ENCODE measurements at regions not wholly inside any gene's neighbourhood (a gene's known extent, or its start where the extent isn't known, plus 50 kb on each side); places are given as distances from the start of the nearest gene placed in this dataset.

- TF ChIP-seq POLR3A (IDR thresholded peaks at IDR 0.05; ENCODE audit: borderline replicate concordance, extremely low read depth, insufficient read depth, insufficient read length): no peak
- no peak for TF ChIP-seq STAT5A (IDR thresholded peaks at IDR 0.05; ENCODE audit: borderline replicate concordance, low read length)
- TF ChIP-seq FOXJ3 (CRISPR knock-in tag; IDR thresholded peaks at IDR 0.05): no peak
- no peak for TF ChIP-seq SRSF3 (IDR thresholded peaks at IDR 0.05; ENCODE audit: insufficient read depth, low read length)
Measured at GRCh38 chr11:101743828-101744227, 160.0 kb upstream of the TRPC6 start (continued).

- Histone ChIP-seq H3K9ac (ENCODE audit: insufficient read depth in 1 of 2, low read depth in 2 of 2, low read length in 2 of 2) (no peak overlapping the region), H4K20me1 (replicated peaks; ENCODE audit: control insufficient read depth, insufficient read depth, low read length) (no peaks in the 10 kb centered on the region), H3K36me3 (ENCODE audit: control insufficient read depth, insufficient read depth, low read length) (no peaks in the 10 kb centered on the region), H3K9me1 (ENCODE audit: control insufficient read depth, insufficient read depth, low read length) (no peaks in the 10 kb centered on the region), H3K79me2 (ENCODE audit: control insufficient read depth, insufficient read depth, low read length) (no peaks in the 10 kb centered on the region), H3K4me3 (no peak overlapping the region), H3K27ac (ENCODE audit: extremely low read depth, low read depth, low read length) (no peak overlapping the region), H3K4me1 (replicated peaks in 1 of 2; ENCODE audit: control insufficient read depth in 2 of 2, insufficient read depth in 2 of 2, low read length in 2 of 2) (no peaks in the 10 kb centered on the region), H3K4me2 (ENCODE audit: insufficient read depth, low read length) (no peak overlapping the region), H3K9me3 (replicated peaks; ENCODE audit: control insufficient read depth, insufficient read depth, low read depth, low read length) (no peaks in the 10 kb centered on the region), H3K27me3 (ENCODE audit: control insufficient read depth in 2 of 2, insufficient read depth in 2 of 2, low read length in 2 of 2) (no peaks in the 10 kb centered on the region), H2AFZ (ENCODE audit: low read depth, low read length) (no peak overlapping the region)
- WGBS (ENCODE audit: insufficient coverage, low coverage, missing lambda C conversion rate): 0% methylated on average over 6 of the region's 6 CpGs
- DNase-seq (ENCODE audit: extremely low read depth in 1 of 4, low spot score in 3 of 4): no peak
- no peak for TF ChIP-seq GATA2 (CRISPR knock-in tag; IDR thresholded peaks at IDR 0.05)
- TF ChIP-seq ZKSCAN1 (IDR thresholded peaks at IDR 0.05; ENCODE audit: low read depth, low read length): no peak
- no peak for TF ChIP-seq LARP7 (IDR thresholded peaks at IDR 0.05)
- in situ Hi-C loops (cut with MboI) (no loop called here), intact Hi-C loops (cut with micrococcal nuclease) (no loop called here)
- no peak for ATAC-seq
- no peak for FAIRE-seq
- no TSS peak for BruUV-seq (replicated peaks)
- POLR2A ChIA-PET: no interaction called here
- CTCF ChIA-PET (ENCODE audit: low intra/inter-chr PET ratio): no interaction called here
Measured at GRCh38 chr11:101741479-101742175, 157.8 kb upstream of the TRPC6 start.

Measured in K562 (cell line).